ENCODE measurements at regions not wholly inside any gene's neighbourhood (a gene's known extent, or its start where the extent isn't known, plus 50 kb on each side); places are given as distances from the start of the nearest gene placed in this dataset.

GRCh38 chr6:6738922-6739716 lies 150.6 kb downstream of the LY86 start:
- TF ChIP-seq CTCF (IDR thresholded peaks at IDR 0.05): no peak
- no peak for TF ChIP-seq ZFX (IDR thresholded peaks at IDR 0.05; ENCODE audit: borderline replicate concordance)

Measured in 22Rv1 (cell line).